ENCODE measurements at regions not wholly inside any gene's neighbourhood (a gene's known extent, or its start where the extent isn't known, plus 50 kb on each side); places are given as distances from the start of the nearest gene placed in this dataset.

- peak; percentile 39 for DNase-seq (ENCODE audit: low spot score)
- in situ Hi-C loops (cut with HindIII; ENCODE audit: low sequenced_read_pairs) = no loop called here
Measured at GRCh38 chr13:23979361-23980159, 82.3 kb upstream of the C1QTNF9B start.

GRCh38 chr13:23980160-23980551 lies 82.9 kb upstream of the C1QTNF9B start:
- in situ Hi-C loops (cut with HindIII; ENCODE audit: low sequenced_read_pairs) = no loop called here
- DNase-seq (ENCODE audit: low spot score) = peak; percentile 26

GRCh38 chr13:23983671-23984070 lies 86.4 kb upstream of the C1QTNF9B start:
- in situ Hi-C loops (cut with HindIII; ENCODE audit: low sequenced_read_pairs) = no loop called here
- no peak for DNase-seq (ENCODE audit: low spot score)

- in situ Hi-C loops (cut with HindIII; ENCODE audit: low sequenced_read_pairs) = no loop called here
- DNase-seq (ENCODE audit: low spot score) = peak; percentile 14
Measured at GRCh38 chr13:23984546-23984945, 87.2 kb upstream of the C1QTNF9B start.

DNA sequence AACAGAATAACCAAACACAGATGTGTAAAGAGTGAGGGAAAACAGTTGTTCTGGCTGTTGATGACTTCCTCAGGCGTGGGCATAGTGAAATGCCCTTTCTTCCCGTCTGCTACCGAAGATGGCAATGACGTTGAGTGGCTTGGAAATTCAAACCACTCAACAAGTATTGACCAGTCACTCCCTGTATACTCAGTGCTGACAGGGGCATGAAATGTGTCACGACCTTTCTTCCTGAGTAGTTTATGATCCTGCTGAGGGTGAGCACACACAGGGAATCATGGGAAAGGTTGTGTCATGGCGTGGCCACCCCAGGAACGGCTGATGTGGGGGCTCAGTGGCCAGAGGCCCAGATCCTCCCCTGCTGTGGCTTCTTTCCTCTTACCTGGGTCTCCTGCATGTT lies 87.8 kb upstream of the C1QTNF9B start:
- DNase-seq (ENCODE audit: low spot score) = no peak
- in situ Hi-C loops (cut with HindIII; ENCODE audit: low sequenced_read_pairs) = no loop called here

DNA sequence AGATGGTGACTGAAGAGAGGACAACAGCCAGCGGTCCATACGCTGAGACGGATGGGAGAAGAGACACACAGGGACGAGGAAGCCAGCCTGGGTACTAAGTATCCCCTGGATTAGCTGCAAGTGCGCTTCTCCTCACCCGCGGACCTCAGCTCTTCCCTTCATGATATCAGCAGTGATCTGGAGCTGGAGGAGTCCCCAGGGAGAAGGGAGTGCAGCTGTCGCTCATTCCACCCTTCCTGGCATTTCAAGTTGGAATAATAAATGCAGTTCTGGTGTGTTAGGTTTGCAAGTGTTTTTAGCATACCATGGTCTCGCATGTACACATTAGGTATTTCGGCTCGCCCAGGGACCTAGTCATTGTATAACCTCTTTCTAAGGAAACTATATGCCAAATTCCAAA lies 88.5 kb upstream of the C1QTNF9B start:
- in situ Hi-C loops (cut with HindIII; ENCODE audit: low sequenced_read_pairs) = no loop called here
- DNase-seq (ENCODE audit: low spot score) = no peak

DNA sequence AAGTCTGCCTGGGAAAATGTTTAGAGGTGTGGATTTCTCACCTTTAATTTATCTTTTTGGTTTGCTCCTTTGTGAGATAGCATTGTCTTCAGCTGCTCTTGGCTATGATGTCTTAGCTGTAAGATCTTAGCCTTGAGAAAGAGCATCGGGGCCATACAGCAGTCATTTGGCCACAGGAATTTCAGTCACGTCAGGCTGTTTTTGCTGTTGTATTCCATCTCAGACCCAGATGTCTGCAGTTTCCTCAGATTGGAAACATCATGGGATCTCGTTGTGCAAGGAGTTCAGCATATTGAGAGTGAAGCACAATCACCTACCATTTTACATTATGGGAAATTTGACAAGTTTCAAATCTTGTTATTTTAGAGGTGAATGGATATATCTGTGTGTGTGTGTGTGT lies 89.3 kb upstream of the C1QTNF9B start:
- in situ Hi-C loops (cut with HindIII; ENCODE audit: low sequenced_read_pairs) = no loop called here
- DNase-seq (ENCODE audit: low spot score) = no peak

DNA sequence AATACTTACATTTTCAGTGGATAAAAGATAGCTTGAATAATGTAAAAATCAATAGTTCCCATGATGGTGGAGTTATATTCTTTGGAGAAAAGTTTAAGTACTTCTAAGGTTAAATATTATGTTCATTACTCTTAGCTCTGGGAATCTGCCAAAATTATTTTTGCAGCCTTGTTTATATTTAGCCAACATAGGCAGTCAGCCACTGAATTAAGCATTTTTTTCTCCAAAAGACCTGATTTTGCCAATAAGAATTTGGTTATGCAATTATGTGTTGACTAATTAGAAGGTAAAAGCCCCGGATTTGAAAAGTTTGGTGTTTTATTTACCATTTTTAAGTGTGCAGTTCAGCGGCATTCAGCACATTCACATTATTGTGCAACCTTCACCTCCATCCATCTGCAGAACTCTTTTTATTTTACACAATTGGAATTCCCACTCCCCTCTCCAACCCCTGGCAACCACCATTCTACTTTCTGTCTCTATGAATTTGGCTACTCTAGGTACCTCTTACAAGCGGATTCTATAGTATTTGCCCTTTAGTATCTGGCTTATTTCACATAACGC lies 90.1 kb upstream of the C1QTNF9B start:
- DNase-seq (ENCODE audit: low spot score) = no peak
- in situ Hi-C loops (cut with HindIII; ENCODE audit: low sequenced_read_pairs) = no loop called here

DNA sequence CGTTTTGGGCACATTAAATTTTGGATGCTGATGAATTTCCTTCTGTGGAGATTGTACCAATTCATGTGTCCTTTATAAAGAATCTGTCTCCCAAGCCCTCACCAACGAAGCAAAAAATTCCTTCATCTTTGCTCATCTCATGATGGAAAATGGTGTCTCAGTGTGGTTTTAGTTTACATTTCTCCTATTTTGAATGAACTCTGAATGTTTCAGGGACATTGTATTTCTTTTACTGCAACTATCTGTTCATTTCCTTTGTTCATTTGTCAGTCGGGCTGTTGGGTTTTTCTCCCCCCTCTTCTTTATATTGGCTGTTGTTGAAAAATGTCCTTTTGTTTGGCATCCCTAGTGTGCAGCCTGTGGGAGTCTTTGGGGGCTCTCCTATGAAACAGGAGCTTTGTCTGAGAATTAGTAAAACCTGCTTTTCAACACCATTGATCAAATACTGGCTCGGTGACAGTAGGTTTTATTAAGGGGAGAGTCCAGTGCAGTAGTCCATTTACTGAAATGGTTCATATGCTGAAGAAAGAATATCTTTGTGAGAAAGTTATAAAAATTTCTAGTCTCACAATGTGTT lies 91.3 kb upstream of the C1QTNF9B start:
- DNase-seq (ENCODE audit: low spot score) = no peak
- in situ Hi-C loops (cut with HindIII; ENCODE audit: low sequenced_read_pairs) = no loop called here

GRCh38 chr13:23990455-23990854 lies 93.2 kb upstream of the C1QTNF9B start:
- in situ Hi-C loops (cut with HindIII; ENCODE audit: low sequenced_read_pairs) = no loop called here
- no peak for DNase-seq (ENCODE audit: low spot score)

- no peak for DNase-seq (ENCODE audit: low spot score)
- in situ Hi-C loops (cut with HindIII; ENCODE audit: low sequenced_read_pairs) = no loop called here
Measured at GRCh38 chr13:23991119-23991518, 93.8 kb upstream of the C1QTNF9B start.

DNA sequence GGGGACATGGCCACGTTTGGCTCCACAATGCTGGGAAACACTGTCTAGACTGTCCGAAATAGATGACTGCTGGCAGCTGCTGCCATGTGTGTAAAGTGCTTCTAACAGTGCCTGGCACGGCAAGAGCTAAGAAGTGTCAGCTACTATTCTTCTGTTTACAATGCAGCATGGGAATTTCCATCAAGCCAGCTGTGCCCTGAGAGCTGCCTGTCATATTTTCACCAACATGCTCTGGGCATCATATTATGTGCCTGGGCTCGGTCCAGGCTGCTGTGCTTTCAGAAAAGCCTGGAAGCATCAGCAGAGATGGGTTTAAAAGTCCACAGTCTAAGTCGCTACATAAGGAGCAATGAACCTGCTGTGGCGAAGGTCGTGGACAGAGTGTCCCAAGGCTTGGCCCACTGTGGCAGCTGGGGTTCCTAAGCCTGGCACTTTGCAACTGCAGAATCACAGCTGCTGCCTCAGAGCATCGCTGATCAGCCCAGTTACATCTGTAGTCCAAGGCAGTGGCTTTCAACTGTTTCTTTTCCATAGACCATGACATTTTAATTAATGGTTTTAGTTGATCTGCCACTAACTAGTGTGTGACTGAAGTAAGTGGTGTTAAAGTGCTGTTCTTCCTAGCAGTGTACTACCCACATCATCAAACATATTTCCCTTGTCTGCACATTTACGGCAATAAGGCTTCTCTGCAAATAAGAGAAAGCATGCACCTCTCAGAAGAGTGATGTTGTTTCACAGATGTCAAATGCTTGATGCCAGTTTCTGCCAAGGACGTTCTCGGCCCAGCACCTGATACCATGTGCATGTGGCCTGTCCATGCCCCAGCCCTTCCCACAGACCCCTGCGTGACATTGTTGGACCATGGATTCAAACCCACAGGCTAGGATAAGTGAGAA lies 95.7 kb upstream of the C1QTNF9B start:
- in situ Hi-C loops (cut with HindIII; ENCODE audit: low sequenced_read_pairs) = no loop called here

DNA sequence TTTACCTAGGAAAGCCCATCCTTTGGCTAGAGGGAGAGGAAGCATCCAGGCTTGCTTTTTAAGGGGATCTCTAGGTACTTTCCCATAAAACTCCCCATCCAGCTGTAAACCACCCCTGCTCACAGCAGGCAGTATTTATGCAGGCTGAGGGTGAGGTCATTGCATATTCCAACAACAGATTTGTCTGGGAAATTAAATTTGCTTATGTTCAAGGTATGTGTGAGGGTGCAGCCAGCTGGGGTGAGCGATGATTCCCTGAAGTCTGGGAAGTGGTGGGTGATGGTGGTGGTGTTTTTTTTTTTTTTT lies 96.3 kb upstream of the C1QTNF9B start:
- in situ Hi-C loops (cut with HindIII; ENCODE audit: low sequenced_read_pairs) = no loop called here
- no peak for DNase-seq (ENCODE audit: low spot score)

More for the DNA sequence above, 95.7 kb upstream of the C1QTNF9B start:
- DNase-seq (ENCODE audit: low spot score) = peak; percentile 4

- no peak for DNase-seq (ENCODE audit: low spot score)
Measured at GRCh38 chr13:23995283-23996073, 98.2 kb upstream of the C1QTNF9B start.

DNA sequence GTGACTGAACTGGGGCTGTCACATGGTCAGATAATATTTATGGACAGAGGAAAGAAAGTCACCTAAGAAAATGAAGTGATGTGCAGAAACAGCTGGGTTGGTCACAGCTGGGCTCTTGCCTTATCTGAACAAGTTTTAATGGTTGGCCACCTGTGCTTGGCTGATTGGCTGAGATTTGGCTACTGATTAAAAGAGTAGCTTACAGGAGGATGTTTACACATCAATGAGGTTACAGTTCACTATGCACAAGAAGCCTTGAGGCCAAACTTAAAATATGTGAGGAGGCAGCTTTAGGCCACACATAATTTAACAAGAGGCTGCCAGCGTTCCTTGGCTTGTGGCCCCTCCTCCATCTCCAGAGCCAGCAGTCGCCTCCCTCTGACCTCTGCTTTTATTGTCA lies 99.2 kb upstream of the C1QTNF9B start:
- in situ Hi-C loops (cut with HindIII; ENCODE audit: low sequenced_read_pairs) = no loop called here

More at GRCh38 chr13:23995283-23996073, 98.2 kb upstream of the C1QTNF9B start:
- in situ Hi-C loops (cut with HindIII; ENCODE audit: low sequenced_read_pairs) = no loop called here

DNA sequence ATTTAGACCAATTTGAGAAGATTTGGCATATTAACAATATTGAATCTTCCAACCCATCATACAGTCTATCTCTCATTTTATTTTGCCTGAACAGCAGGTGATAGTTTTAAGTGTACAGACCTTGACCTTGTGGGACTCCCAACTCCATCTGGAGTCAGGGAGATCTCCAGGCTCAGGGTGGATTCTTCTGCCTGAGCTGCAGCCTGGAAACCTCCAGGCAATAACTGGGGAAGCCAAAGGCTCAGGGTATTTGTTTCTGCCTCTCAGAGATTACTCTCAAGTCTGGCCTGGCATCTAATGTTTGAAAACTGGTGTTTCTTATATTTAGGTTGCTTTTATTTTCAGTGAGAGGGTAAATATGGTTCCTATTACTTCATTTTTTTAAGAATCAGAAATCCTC lies 102.1 kb upstream of the C1QTNF9B start:
- in situ Hi-C loops (cut with HindIII; ENCODE audit: low sequenced_read_pairs) = no loop called here

More for the DNA sequence above, 99.2 kb upstream of the C1QTNF9B start:
- DNase-seq (ENCODE audit: low spot score) = no peak

GRCh38 chr13:24002206-24002815 lies 105.0 kb upstream of the C1QTNF9B start:
- DNase-seq (ENCODE audit: low spot score) = no peak
- in situ Hi-C loops (cut with HindIII; ENCODE audit: low sequenced_read_pairs) = no loop called here

More for the DNA sequence above, 102.1 kb upstream of the C1QTNF9B start:
- no peak for DNase-seq (ENCODE audit: low spot score)

GRCh38 chr13:24004142-24004899 lies 107.0 kb upstream of the C1QTNF9B start:
- in situ Hi-C loops (cut with HindIII; ENCODE audit: low sequenced_read_pairs) = no loop called here
- DNase-seq (ENCODE audit: low spot score) = no peak
